ENCODE measurements at regions not wholly inside any gene's neighbourhood (a gene's known extent, or its start where the extent isn't known, plus 50 kb on each side); places are given as distances from the start of the nearest gene placed in this dataset.

GRCh38 chr13:61123538-61124289 is 291.9 kb downstream of the PCDH20 start:
- TF ChIP-seq POLR2A (IDR thresholded peaks at IDR 0.05) (no peak), CTCF (IDR thresholded peaks at IDR 0.05) (no peak)

Data from esophagus squamous epithelium (tissue), 4 donors.